ENCODE measurements at regions not wholly inside any gene's neighbourhood (a gene's known extent, or its start where the extent isn't known, plus 50 kb on each side); places are given as distances from the start of the nearest gene placed in this dataset.

DNA sequence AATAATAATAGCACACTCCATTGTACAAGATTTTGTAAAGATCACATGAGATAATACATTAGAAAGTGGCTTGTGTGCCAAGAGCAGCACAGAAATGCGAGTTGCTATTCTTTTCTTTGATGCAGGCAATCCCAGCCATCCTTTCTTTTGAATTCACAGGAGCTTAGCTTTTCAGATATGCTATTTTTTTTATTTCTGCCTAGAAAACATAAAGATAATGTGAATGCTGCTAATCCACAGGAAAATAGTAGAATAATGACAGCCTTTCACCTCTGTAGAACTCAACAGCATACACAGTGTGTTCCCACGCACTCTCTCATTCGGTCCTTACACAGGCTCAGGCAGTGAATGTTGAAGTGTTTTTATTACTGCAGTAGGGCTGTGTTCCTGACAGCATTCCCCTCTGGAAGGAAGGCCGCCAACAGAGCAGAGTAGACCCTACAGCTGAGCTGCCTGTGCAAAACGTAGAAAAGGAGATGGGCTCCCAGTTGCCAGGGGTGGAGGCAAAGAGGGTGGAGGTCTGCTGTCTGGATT, 138.8 kb upstream of the TAPT1 start:
- DNase-seq (ENCODE audit: low spot score): no peak

DNA sequence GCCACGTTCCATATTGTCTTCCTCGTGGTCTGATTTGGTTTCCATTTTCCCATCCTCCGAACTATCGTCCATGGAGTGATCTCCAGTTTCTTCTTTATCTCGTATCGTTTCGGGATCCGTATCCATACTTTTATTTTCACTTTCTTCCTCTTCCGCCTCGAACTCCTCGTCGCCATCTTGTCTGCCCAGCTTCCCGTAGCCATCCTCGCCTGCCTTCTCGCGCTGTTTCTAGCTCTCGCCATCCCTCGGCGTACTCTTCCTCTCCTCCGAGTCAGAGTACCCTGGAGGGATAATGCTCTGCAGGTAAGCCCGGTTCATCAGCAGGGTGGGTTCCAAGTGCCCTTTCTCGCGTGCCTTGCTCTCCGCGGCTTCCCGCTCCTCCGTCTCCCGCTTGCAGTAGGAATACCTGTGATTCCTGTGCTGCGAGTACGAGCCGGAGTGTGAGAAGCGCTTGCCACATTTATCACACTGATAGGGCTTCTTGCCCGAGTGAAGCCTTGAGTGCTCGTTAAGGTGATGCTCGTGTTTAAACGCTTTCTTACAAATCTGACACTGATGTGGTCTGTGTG, 134.5 kb upstream of the TAPT1 start:
- DNase-seq (ENCODE audit: low spot score): no peak

DNA sequence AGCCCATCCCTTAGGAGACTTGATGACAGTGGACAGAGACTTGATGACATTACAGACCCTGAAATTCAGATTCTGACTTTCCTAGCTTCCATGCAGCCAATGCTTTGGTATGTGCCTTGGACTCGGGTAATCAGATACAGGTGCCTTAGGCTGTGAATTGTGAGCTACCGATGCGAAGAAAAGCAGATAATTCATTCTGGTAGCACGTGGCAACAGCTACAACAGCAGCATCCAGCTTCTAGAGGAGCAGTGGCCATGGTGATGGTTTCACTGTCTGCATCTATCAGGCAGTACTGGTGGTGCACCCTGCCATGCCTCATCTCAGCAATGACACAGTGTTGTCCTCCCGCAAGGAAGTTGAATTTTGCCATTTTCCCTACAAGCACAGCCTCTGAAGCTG, 126.9 kb upstream of the TAPT1 start:
- no peak for DNase-seq (ENCODE audit: low spot score)

DNA sequence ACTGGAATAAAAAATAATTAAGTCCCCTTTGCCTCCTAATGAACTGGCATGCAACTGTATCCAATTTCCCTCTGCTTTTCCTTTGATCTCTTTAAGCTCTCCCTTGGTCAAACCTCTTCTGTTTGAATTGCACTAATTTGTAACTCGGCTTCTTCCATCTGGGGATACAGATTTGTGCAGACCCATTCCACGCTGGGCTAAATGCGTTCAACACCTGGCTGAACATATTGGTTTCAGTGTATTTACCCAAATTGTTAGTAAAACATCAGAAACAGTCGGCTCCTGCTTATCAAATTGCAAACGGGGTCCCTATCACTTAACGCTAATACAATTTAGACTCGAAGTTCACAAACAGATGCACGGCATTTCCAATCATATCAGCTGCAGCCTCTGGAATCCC, 124.9 kb upstream of the TAPT1 start:
- no peak for DNase-seq (ENCODE audit: low spot score)

DNA sequence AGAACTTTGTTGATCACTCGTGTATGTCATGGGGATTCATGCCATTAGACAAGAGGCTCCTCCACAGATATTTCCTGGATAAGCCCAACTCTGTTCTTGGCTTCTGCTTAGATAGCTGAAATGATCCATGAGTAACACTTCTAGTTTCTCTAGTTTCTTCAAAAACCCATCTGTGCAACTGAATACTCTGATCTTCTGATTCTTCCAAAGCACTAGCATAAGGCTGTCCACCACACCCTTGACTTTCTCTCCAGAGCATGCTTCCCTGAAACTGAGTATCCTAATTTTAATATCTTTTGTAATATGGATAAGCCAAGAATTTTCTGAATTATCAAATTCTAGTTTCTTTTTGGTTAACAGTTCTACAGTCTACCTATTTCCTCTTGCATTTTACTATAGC, 118.6 kb upstream of the TAPT1 start:
- DNase-seq (ENCODE audit: low spot score): no peak

DNA sequence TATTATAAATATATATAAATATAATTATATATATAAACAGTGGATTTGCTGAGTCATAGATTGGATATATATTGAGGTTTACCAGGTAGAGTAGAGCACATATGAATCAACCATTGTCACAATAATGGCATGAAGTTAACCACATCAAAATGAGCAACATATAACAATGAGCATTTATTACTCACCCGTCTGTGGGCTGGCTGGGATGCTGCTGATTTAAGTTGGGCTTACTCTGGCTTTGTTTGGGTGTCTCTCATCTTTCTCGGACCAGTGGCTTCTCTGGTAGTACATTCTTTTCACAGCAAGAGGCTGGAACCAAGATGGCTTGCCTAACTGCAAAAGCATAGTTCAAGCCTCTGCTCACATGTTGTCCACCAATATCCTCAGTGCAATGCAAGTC, 111.7 kb upstream of the TAPT1 start:
- DNase-seq (ENCODE audit: low spot score): no peak

DNA sequence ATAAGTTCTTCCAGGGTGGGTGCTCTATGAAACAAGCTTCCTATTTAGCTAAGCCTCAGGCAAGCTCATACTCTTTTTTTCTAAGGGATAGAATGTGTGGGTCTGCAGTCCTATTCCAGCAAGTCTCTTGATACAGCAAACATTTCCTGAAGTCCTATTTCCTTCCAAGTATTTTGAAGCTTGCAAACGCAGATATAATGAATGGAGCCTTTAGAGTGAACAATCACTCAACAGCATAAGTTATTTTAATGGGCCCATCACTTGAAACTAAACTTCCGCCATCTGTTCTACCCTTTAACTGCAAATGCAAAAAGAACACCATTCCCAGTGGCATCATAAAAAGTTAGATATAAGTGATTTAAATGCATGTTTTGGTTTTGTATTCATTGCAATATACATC, 108.3 kb upstream of the TAPT1 start:
- no peak for DNase-seq (ENCODE audit: low spot score)

DNA sequence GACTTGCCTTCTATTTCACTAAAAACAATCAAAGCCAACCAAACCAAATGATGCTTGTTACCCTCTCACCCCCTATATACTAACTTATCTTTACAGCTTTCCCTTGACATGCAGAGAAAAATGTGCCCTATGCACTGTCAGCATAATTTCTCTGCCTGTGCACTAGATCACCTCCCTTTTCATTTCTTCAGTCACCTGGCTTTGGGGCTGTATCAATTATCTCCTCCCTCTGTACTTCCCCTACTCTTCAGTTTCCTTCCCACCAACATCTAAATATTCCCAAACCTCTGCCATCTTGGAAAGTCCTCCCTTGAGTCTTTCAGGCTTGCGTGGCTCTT, 103.5 kb upstream of the TAPT1 start:
- DNase-seq (ENCODE audit: low spot score): no peak

DNA sequence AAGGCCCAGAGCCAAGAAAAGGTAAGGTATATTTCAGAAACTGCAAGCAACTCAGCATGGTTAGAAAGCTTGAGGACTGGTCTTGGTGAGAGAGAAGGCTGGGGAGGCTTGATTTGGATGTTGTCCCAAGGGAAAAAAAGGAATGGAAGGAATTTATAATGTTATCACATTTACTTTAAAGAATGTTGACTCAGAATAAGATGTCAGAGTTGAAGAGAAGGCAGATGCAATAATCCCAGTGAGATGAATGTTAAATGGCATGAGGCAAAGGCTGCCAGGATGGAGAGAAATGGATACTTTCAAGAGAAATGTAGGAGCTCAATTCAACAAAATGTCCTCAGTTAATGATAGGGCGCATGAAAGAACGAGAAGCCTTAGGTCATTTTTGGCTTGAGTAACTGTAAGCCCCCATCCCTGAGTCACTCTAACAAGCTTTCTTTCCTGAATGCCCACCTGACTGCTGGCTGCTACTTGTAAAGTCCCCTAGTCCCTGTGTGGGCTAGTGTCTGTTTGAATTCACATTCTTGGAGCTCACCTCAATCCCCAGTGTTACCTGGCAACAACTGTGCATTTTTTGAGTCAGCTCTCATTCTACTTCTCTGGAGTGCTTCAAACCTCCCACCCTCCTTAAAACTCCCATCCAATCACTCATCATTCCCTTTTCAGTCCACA, 103.0 kb upstream of the TAPT1 start:
- DNase-seq (ENCODE audit: low spot score): no peak

DNA sequence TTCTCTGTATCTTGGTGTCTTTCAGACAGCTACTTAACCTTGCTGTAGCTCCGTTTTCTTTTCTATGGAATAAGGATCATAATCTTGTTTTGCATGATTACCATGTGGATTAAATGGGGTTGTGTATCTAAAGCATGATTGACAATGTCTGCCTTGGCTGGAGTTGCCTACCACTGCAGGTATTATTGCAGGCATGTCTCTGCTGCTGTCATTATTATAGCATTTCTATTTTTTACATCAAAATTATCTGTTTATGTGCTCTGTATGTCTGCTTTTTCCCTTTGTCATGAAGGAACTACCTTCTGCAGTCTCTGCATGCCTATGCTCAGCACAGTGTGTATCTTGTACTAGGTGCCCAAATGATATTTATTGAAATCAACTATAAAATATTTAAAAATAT, 95.9 kb upstream of the TAPT1 start:
- no peak for DNase-seq (ENCODE audit: low spot score)

DNA sequence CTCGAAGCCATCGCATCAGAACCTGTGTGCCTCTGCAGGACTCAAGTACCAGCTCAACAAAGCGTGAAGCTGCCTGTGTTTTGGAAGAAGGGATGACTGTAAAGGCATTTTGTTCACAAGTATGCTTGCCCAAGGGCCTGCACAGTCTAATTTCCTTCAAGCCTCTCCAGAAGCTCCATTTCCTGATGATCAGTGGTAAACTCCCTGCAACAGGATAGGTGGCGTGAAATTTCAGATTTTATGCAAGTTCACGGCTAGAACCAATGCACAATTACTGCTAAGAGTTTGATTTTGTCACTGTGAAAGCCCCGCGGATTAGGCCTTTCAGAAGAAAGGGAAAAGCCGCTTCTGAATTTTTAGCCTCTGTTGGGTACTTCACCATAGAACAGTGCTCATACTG, 89.2 kb upstream of the TAPT1 start:
- DNase-seq (ENCODE audit: low spot score): no peak

DNA sequence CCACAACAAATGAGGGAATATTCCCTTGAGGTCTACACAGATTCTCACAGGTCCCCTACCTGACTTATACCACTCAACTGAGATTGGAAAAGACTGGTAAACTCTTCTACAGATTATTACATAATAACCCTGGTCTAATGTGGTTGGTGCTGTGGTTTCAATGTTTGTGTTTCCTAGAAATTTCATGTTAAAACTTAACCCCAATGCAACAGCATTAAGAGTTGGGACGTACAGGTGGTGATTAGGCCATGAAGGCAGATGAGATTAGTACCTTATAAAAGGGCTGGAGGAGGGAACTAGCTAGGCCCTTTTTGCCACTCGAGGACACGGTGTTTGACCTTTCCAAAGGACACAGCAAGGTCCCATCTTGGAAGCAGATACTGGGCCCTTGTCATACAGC, 84.3 kb upstream of the TAPT1 start:
- DNase-seq (ENCODE audit: low spot score): no peak

DNA sequence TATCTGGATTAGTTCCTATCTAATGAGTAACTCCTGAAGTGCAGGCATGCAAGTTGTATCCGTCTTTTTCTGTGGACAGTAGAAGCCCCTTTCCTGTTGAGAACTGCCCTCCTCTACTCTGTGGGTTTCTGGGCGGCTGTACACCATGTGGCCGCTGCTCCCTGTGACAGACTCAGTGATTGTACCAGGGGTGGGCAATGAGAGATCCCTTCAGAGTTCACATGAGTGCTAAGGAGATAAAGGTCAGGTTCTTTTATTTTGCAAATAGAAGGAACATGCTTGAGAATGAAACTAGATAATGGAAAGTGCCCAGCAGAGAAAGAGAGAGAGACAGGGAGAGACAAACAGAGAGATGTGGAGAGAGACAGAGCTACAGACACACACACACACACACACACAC, 76.4 kb upstream of the TAPT1 start:
- DNase-seq (ENCODE audit: low spot score): no peak

DNA sequence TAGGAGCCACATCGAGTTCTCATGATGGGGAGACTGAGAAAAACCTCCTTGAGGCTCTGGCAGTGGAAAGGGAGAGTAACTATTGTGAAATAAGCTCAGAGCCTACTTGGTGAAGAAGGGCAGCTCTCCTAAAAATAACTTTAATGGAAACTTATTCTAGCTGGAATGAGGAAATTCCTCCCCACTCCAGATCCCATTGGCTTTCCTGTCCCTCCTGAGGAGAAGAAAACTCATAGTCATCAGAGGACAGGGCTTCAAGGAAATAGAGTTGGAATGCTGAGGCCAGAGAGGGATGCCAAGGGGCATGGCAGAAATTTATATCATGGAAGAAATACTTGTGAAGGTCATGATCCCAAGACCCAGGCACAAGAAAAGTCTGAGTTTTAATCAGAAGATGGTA, 70.7 kb upstream of the TAPT1 start:
- no peak for DNase-seq (ENCODE audit: low spot score)

DNA sequence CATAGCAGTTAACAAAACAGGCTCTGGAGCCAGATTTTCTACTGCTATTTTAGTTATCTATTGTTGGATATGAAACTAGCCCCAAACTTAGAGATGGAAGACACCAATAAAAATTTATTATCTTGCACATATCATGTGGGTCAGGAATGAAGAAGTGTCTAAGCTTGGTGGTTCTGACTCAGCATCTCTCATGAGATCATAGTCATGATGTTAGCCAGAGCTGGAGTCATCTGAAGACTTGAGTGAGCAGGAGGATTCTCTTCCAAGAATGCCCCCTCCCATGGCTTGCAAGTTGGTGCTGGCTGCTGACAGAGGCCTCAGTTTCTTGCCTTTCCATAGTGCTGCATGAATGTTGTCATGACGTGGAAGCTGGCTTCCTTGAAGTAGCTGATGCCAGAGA, 68.2 kb upstream of the TAPT1 start:
- no peak for DNase-seq (ENCODE audit: low spot score)

DNA sequence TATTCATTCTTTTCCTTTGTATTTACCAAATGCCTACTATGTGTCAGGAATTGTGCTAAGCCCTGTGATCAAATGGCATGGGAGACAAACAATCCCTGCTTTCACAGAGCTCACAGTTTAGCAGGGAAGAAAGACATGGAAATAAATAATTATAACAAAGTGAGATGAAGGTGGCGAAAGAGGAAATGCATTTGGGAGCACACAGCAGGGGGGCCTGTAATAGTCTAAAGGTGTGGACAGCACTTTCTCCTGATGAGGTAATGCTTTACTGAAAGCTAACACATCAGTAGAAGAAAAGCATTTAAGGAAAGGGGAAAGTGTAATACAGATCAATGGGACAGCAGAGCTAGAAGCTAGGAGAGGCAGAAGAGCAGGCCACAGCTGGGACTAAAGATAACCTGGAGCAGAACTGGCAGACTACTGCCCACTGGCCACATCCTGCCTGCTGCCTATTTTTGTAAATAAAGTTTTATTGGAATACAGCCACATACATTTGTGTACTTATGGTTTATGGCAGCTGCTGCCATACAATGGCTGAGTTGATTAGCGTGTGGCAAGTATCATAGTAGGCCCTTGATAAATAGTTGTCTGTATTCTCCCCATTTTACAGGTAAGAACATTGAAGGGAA, 67.1 kb upstream of the TAPT1 start:
- no peak for DNase-seq (ENCODE audit: low spot score)

DNA sequence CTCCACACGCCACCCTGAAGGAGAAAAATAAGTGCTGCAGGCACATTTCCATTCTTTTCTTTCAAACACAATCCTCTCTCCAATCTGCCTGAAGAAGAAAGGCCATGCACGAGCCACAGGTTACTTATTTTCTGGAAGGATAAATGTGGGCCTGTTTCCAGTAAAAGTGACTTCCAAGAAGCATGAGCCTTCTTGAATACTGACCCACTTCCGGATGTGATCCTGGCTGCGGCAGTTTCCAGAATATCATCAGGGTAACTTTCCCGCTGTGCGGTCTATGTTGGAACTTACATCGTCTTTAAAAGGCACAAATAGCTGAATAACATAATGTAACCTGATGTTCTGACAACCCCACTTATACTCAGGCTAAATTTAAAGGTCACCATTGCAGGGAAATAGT, 66.3 kb upstream of the TAPT1 start:
- DNase-seq (ENCODE audit: low spot score): no peak

DNA sequence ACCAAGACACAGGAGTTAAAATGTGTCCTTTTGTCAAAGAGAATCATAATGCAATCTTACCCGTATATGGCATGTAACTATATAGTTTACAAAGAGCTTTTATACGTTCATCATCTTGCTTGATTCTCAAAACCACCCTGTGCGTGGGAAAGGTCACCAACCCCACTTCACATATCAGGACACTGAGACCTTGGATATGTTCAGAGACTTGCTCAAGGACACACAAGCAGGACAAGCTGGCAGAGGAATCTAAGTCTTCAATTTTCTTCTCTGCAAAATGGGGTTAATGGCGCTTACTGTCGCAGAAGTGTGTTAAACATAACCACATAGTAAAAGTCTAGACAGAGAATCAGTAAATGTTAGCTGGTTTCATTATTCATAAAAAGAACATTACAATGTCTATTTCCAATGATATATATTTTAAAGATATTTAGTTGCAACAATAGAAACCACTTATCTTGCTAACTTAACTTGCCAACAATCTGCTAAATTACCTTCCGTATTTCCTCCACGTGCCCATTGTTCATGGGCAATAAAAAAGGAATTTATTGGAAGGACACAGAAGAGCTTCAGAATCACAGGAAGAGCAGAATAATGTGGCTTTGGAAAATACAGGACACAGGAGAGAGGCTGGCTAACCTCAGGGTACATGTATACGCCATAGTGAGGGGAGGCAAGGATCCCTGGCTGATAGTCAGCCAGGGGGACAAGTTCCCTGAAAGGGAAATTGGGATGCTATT, 64.6 kb upstream of the TAPT1 start:
- DNase-seq (ENCODE audit: low spot score): no peak

DNA sequence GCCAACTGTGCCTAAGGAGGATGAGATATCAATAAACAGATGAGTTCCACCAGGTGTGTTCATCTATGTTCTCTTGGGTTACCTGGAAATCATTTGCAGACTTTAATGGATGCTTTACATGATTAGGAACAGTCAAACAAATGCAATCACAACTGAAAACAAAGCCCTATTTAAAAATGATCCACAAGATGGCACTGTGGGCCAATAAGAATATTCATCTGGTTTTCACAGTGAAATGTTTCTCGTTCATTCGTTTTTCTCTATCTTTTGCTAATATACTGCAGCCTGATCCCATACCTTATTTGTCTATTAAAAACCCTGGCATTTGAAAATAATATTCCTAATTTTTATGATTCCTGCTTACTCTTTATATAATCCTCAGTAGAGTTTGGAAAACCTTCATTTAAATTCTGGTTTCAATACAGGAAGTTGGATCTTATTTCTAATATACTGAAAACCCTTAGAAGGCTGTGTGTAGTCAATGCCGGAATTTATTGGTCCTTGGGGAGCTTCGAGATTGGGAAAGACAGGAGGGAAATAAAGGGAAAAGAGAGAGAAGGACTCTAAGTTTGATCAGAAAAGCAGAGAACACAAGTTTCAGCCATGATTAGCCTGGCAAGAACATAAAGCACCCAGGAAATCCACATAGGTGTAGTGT, 63.8 kb upstream of the TAPT1 start:
- peak; percentile 54 for DNase-seq (ENCODE audit: low spot score)

DNA sequence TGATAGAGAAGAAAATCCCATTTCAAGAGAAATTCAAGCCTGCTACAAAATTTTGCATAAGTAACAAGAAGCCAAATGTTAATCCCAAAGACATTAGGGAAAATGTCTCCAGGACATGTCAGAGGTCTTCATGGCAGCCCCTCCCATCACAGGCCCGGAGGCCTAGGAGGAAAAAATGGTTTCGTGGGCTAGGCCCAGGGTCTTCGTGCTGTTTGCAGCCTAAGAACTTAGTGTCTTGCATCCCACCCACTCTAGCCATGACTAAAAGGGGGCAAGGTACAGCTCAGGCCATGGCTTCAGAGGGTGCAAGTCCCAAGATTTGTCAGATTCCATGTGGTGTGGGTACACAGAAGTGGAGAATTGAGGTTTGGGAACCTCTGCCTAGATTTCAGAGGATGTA, 57.8 kb upstream of the TAPT1 start:
- DNase-seq (ENCODE audit: low spot score): no peak

DNA sequence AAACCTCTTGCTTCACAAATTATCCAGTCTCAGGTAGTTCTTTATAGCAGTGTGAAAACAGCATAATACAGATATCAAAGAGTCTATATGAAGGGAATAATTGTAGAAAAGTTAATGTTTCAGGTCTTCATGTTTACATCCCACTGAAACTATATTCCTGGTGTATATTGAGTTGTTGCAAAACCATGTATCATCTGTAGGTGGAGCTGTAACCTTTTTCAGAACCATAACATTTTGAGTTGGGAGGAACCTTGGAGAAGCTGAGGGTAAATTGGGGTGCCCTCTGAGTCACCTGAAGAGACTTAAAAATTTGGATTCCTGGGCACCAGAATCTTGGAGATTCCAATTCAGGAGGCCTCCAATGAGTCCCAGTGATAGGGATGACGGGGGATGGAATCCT, 51.9 kb upstream of the TAPT1 start:
- no peak for DNase-seq (ENCODE audit: low spot score)
